Amniotic epithelial cell (primary cell): ENCODE measurements at regions not wholly inside any gene's neighbourhood (a gene's known extent, or its start where the extent isn't known, plus 50 kb on each side); places are given as distances from the start of the nearest gene placed in this dataset.

ENCODE experiments used
- DNase-seq: peaks from one replicate; pipeline ENCODE4 v3.0.0-alpha.2; 2010; ENCODE audit warnings: low read depth

GRCh38 chr16:52103791-52104190, 443.2 kb downstream of the TOX3 start:
- no peak for DNase-seq

GRCh38 chr16:52101246-52101645, 445.7 kb downstream of the TOX3 start:
- no peak for DNase-seq

- no peak for DNase-seq
Measured at GRCh38 chr16:52099382-52099781, 447.6 kb downstream of the TOX3 start.

- DNase-seq: no peak
Measured at GRCh38 chr16:52095471-52095870, 451.5 kb downstream of the TOX3 start.

GRCh38 chr16:52092126-52092525, 454.8 kb downstream of the TOX3 start:
- DNase-seq: no peak

GRCh38 chr16:52090080-52090479, 456.9 kb downstream of the TOX3 start:
- no peak for DNase-seq

- no peak for DNase-seq
Measured at GRCh38 chr16:52089476-52089875, 457.5 kb downstream of the TOX3 start.

GRCh38 chr16:52086901-52087300, 460.0 kb downstream of the TOX3 start:
- no peak for DNase-seq

GRCh38 chr16:52078716-52079655, 468.0 kb downstream of the TOX3 start:
- no peak for DNase-seq

- no peak for DNase-seq
Measured at GRCh38 chr16:52077607-52078006, 469.3 kb downstream of the TOX3 start.

GRCh38 chr16:52076801-52077201, 470.1 kb downstream of the TOX3 start:
- DNase-seq: no peak

- no peak for DNase-seq
Measured at GRCh38 chr16:52076332-52076731, 470.6 kb downstream of the TOX3 start.

GRCh38 chr16:52074133-52074532, 472.8 kb downstream of the TOX3 start:
- no peak for DNase-seq

- no peak for DNase-seq
Measured at GRCh38 chr16:52073024-52073423, 473.9 kb downstream of the TOX3 start.

- DNase-seq: no peak
Measured at GRCh38 chr16:52071101-52071500, 475.8 kb downstream of the TOX3 start.

- no peak for DNase-seq
Measured at GRCh38 chr16:52070341-52071057, 476.4 kb downstream of the TOX3 start.

GRCh38 chr16:52069866-52070265, 477.1 kb downstream of the TOX3 start:
- no peak for DNase-seq

- DNase-seq: no peak
Measured at GRCh38 chr16:52068447-52069074, 478.4 kb downstream of the TOX3 start.

- DNase-seq: no peak
Measured at GRCh38 chr16:52066962-52067361, 480.0 kb downstream of the TOX3 start.

GRCh38 chr16:52056259-52056658, 490.7 kb downstream of the TOX3 start:
- no peak for DNase-seq

GRCh38 chr16:52055381-52055780, 491.6 kb downstream of the TOX3 start:
- no peak for DNase-seq

GRCh38 chr16:52054326-52054725, 492.6 kb downstream of the TOX3 start:
- no peak for DNase-seq

- DNase-seq: no peak
Measured at GRCh38 chr16:52052818-52053217, 494.1 kb downstream of the TOX3 start.
